ENCODE measurements at regions not wholly inside any gene's neighbourhood (a gene's known extent, or its start where the extent isn't known, plus 50 kb on each side); places are given as distances from the start of the nearest gene placed in this dataset.

- peak; percentile 27 for DNase-seq (ENCODE audit: low spot score)
- TF ChIP-seq CTCF (IDR thresholded peaks at IDR 0.05) = no peak
- ATAC-seq (ENCODE audit: low FRiP score) = no peak
These were observed 147.1 kb upstream of the RGMA start for GRCh38 chr15:93235926-93236780.

GRCh38 chr15:93235269-93235668, 146.3 kb upstream of the RGMA start:
- no peak for ATAC-seq (ENCODE audit: low FRiP score)
- no peak for TF ChIP-seq CTCF (IDR thresholded peaks at IDR 0.05)
- DNase-seq (ENCODE audit: low spot score) = no peak

GRCh38 chr15:93233710-93234109, 144.7 kb upstream of the RGMA start:
- DNase-seq (ENCODE audit: low spot score) (no peak), ATAC-seq (ENCODE audit: low FRiP score) (no peak)
- no peak for TF ChIP-seq CTCF (IDR thresholded peaks at IDR 0.05)

GRCh38 chr15:93232845-93233244, 143.8 kb upstream of the RGMA start:
- ATAC-seq (ENCODE audit: low FRiP score) = no peak
- no peak for TF ChIP-seq CTCF (IDR thresholded peaks at IDR 0.05)
- DNase-seq (ENCODE audit: low spot score) = no peak

GRCh38 chr15:93231994-93232393, 143.0 kb upstream of the RGMA start:
- no peak for ATAC-seq (ENCODE audit: low FRiP score)
- TF ChIP-seq CTCF (IDR thresholded peaks at IDR 0.05) = no peak
- no peak for DNase-seq (ENCODE audit: low spot score)

- DNase-seq (ENCODE audit: low spot score) (no peak), ATAC-seq (ENCODE audit: low FRiP score) (no peak)
- TF ChIP-seq CTCF (IDR thresholded peaks at IDR 0.05) = no peak
These were observed 142.4 kb upstream of the RGMA start for GRCh38 chr15:93231261-93231925.

- no peak for DNase-seq (ENCODE audit: low spot score)
- no peak for TF ChIP-seq CTCF (IDR thresholded peaks at IDR 0.05)
- no peak for ATAC-seq (ENCODE audit: low FRiP score)
These were observed 139.5 kb upstream of the RGMA start for GRCh38 chr15:93228546-93228945.
